GM23338 (cell line): ENCODE measurements at regions not wholly inside any gene's neighbourhood (a gene's known extent, or its start where the extent isn't known, plus 50 kb on each side); places are given as distances from the start of the nearest gene placed in this dataset.

Experiments used
- ATAC-seq: fragments of 200-7000 bp; cut with Tn5 transposase; 3 replicates; pipeline ENCODE4 v1.9.1; 2020
- DNase-seq: peaks from one replicate; pipeline ENCODE4 v3.0.0-alpha.2; 2015; ENCODE audit warnings: low spot score
- H2AFZ ChIP-seq: fragments of 200-600 bp; sonication (generic); 2 replicates; pipeline ENCODE4 v1.8.0; 2016; ENCODE audit warnings: antibody characterized with exemption, mild to moderate bottlenecking, moderate library complexity
- H3F3A ChIP-seq: fragments of 200-600 bp; sonication (generic); replicated peaks from 2 replicates; pipeline ENCODE4 v1.8.0; 2017; ENCODE audit warnings: antibody characterized with exemption, mixed run types, low read depth
- H3K27ac ChIP-seq: fragments of 200-600 bp; sonication (generic); 2 replicates; pipeline ENCODE4 v1.6.1; 2016; ENCODE audit warnings: low read depth
- H3K27me3 ChIP-seq: fragments of 200-600 bp; sonication (generic); 2 replicates; pipeline ENCODE4 v1.8.0; 2016; ENCODE audit warnings: mild to moderate bottlenecking, mixed run types, moderate library complexity; ENCODE audit not compliant: insufficient read depth
- H3K36me3 ChIP-seq: fragments of 200-600 bp; sonication (generic); 2 replicates; pipeline ENCODE4 v1.8.0; 2016; ENCODE audit warnings: mild to moderate bottlenecking; ENCODE audit not compliant: insufficient read depth
- H3K4me1 ChIP-seq: fragments of 200-600 bp; sonication (generic); 2 replicates; pipeline ENCODE4 v1.8.0; 2016; ENCODE audit warnings: mild to moderate bottlenecking, moderate library complexity; ENCODE audit not compliant: insufficient read depth
- H3K4me2 ChIP-seq: fragments of 200-600 bp; sonication (generic); 2 replicates; pipeline ENCODE4 v1.7.1; 2017; ENCODE audit warnings: mixed run types
- H3K4me3 ChIP-seq: fragments of 200-600 bp; sonication (generic); 2 replicates; pipeline ENCODE4 v1.6.1; 2016; ENCODE audit warnings: mixed run types
- H3K79me2 ChIP-seq: fragments of 200-600 bp; sonication (generic); replicated peaks from 2 replicates; pipeline ENCODE4 v1.8.0; 2017; ENCODE audit warnings: mild to moderate bottlenecking; ENCODE audit not compliant: insufficient read depth
- H3K9me2 ChIP-seq: fragments of 200-600 bp; sonication (generic); 2 replicates; pipeline ENCODE4 v1.8.0; 2017; ENCODE audit not compliant: insufficient read depth
- H4K20me1 ChIP-seq: fragments of 200-600 bp; sonication (generic); replicated peaks from 2 replicates; pipeline ENCODE4 v1.8.0; 2017; ENCODE audit warnings: mild to moderate bottlenecking; ENCODE audit not compliant: insufficient read depth
- H3K27ac Mint-ChIP-seq: 2 replicates; pipeline ENCODE4 v1.8.0; 2020; ENCODE audit warnings: inconsistent platforms, mild to moderate bottlenecking, moderate library complexity, mixed read lengths
- H3K27me3 Mint-ChIP-seq: 3 replicates; pipeline ENCODE4 v1.8.0; 2022; ENCODE audit warnings: low read depth, mild to moderate bottlenecking, moderate library complexity, mixed read lengths, inconsistent platforms; ENCODE audit not compliant: insufficient read depth, poor library complexity
- H3K36me3 Mint-ChIP-seq: 3 replicates; pipeline ENCODE4 v1.8.0; 2021; ENCODE audit warnings: low read depth, mild to moderate bottlenecking, inconsistent platforms, moderate library complexity, mixed read lengths
- H3K4me1 Mint-ChIP-seq: 3 replicates; pipeline ENCODE4 v1.8.0; 2020; ENCODE audit warnings: mild to moderate bottlenecking, inconsistent platforms, mixed read lengths
- H3K4me3 Mint-ChIP-seq: 3 replicates; pipeline ENCODE4 v1.8.0; 2021; ENCODE audit warnings: moderate library complexity, mild to moderate bottlenecking, inconsistent platforms, mixed read lengths
- H3K9me3 Mint-ChIP-seq: 3 replicates; pipeline ENCODE4 v1.8.0; 2020; ENCODE audit warnings: moderate library complexity, mild to moderate bottlenecking, inconsistent platforms, mixed read lengths
- CREB1 ChIP-seq: fragments of 250-450 bp; sonication (Bioruptor Pico); IDR thresholded peaks from 2 replicates; pipeline ENCODE4 v1.5.0; 2020; ENCODE audit warnings: low read depth, mild to moderate bottlenecking, moderate library complexity
- ETS1 ChIP-seq: IDR thresholded peaks from 2 replicates; pipeline ENCODE4 v1.6.1; 2016; ENCODE audit warnings: antibody characterized with exemption
- EZH2 ChIP-seq: fragments of 200-600 bp; sonication (generic); IDR thresholded peaks from one replicate; pipeline ENCODE4 v1.8.0; 2017; ENCODE audit warnings: antibody characterized with exemption, mild to moderate bottlenecking, low read depth; ENCODE audit not compliant: unreplicated experiment
- EZH2phosphoT487 ChIP-seq: fragments of 200-600 bp; sonication (generic); IDR thresholded peaks from one replicate; pipeline ENCODE4 v1.8.1; 2018; ENCODE audit warnings: antibody characterized with exemption; ENCODE audit not compliant: unreplicated experiment
- JUNB ChIP-seq: IDR thresholded peaks from one replicate; pipeline ENCODE4 v1.6.1; 2016; ENCODE audit warnings: antibody characterized with exemption; ENCODE audit not compliant: unreplicated experiment
- NANOG ChIP-seq: IDR thresholded peaks from 2 replicates; pipeline ENCODE4 v1.6.1; 2016; ENCODE audit warnings: antibody characterized with exemption, borderline replicate concordance
- POLR2AphosphoS5 ChIP-seq: IDR thresholded peaks from 2 replicates; pipeline ENCODE4 v1.6.1; 2016; ENCODE audit warnings: antibody characterized with exemption, low read depth
- REST ChIP-seq: IDR thresholded peaks from one replicate; pipeline ENCODE4 v1.6.1; 2018; ENCODE audit warnings: antibody characterized with exemption; ENCODE audit not compliant: unreplicated experiment
- STAT1 ChIP-seq: IDR thresholded peaks from one replicate; pipeline ENCODE4 v1.6.1; 2016; ENCODE audit warnings: antibody characterized with exemption; ENCODE audit not compliant: unreplicated experiment
- ZNF114 ChIP-seq: fragments of 250-450 bp; sonication (Bioruptor Pico); IDR thresholded peaks from 2 replicates; pipeline ENCODE4 v1.5.0; 2020; ENCODE audit warnings: mild to moderate bottlenecking, moderate library complexity
- ZNF331 ChIP-seq: fragments of 250-450 bp; sonication (Bioruptor Pico); IDR thresholded peaks from 2 replicates; pipeline ENCODE4 v1.5.0; 2020; ENCODE audit warnings: low read depth, mild to moderate bottlenecking, moderate library complexity
- ZNF462 ChIP-seq: fragments of 250-450 bp; sonication (Bioruptor Pico); IDR thresholded peaks from 2 replicates; pipeline ENCODE4 v1.5.0; 2020; ENCODE audit warnings: mild to moderate bottlenecking, moderate library complexity
- TF ChIP-seq, protein P1 (sequence below), 2 experiments: fragments of 200-600 bp in 1 of 2; sonication (generic) in 1 of 2; conservative IDR thresholded peaks; 2 replicates each; pipeline versions ENCODE4 v1.5.1 to v1.6.1; 2016 to 2017; ENCODE audit warnings: antibody characterized with exemption in 2 of 2, low read depth in 2 of 2, mild to moderate bottlenecking in 2 of 2, moderate library complexity in 1 of 2

DNA sequence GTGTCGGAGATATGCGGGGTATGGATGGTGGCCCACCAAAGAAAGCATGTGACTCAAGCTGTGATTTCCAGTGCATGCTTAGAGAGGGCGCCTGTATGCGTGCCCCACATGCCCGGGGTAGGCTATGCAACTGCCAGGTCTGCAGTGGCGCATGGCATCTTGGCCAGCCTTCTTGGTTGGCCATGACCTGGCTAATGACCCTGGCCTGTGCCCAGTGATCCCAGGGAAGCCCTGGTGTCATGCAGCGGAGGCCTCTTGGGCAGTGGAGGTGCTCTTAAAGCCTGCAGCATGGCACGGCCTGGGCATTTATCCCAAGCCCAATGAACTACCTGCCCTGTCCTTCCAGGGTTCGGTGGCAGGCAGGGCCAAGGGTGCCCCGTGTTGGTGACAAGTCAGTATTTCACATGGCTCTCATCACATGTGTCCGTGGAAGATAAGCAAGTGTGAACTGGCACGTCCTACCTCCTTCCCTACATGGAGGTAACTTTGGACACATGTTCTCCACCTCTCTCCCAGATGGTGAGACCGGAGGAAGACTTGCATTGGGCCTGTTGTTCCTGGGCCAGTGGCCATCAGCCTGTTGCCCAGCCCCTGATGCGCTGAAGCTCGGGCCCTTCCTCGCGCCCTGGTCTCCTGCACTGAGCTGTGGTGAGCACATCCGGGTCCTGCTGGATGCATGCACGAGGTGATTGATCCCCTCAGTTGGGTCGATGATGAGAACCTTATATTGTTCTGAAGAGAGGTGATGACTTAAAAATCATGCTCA is 192.0 kb downstream of the UBE3A start:
- Mint-ChIP-seq H3K4me1 (no peaks in the 10 kb centered on the region), H3K9me3 (peaks cover 82% of the 10 kb centered on the region), H3K27ac (no peak overlapping the region), H3K36me3 (peaks cover 11% of the 10 kb centered on the region; the same call in 2 of the 3 replicates), H3K27me3 (peaks cover 4% of the 10 kb centered on the region), H3K4me3 (no peak overlapping the region)
- no peak overlapping the region for H2AFZ ChIP-seq
- DNase-seq (no peak), ATAC-seq (no peak)
- no peaks in the 10 kb centered on the region for H3K36me3 ChIP-seq
- H3F3A ChIP-seq: no peaks in the 10 kb centered on the region
- H3K79me2 ChIP-seq: no peaks in the 10 kb centered on the region
- H3K4me3 ChIP-seq: no peak overlapping the region
- H3K4me2 ChIP-seq: no peak overlapping the region
- H4K20me1 ChIP-seq: no peaks in the 10 kb centered on the region
- H3K9me2 ChIP-seq: no peaks in the 10 kb centered on the region
- H3K27me3 ChIP-seq: no peaks in the 10 kb centered on the region
- H3K4me1 ChIP-seq: no peaks in the 10 kb centered on the region
- no peak overlapping the region for H3K27ac ChIP-seq
- TF ChIP-seq STAT1 (no peak), ZNF114 (CRISPR knock-in tag) (no peak), ZNF331 (CRISPR knock-in tag) (no peak), ETS1 (no peak), EZH2phosphoT487 (no peak), NANOG (no peak), CREB1 (CRISPR knock-in tag) (no peak), ZNF462 (no peak), EZH2 (no peak), POLR2AphosphoS5 (no peak), REST (no peak), JUNB (no peak)
- TF ChIP-seq, protein P1, sequence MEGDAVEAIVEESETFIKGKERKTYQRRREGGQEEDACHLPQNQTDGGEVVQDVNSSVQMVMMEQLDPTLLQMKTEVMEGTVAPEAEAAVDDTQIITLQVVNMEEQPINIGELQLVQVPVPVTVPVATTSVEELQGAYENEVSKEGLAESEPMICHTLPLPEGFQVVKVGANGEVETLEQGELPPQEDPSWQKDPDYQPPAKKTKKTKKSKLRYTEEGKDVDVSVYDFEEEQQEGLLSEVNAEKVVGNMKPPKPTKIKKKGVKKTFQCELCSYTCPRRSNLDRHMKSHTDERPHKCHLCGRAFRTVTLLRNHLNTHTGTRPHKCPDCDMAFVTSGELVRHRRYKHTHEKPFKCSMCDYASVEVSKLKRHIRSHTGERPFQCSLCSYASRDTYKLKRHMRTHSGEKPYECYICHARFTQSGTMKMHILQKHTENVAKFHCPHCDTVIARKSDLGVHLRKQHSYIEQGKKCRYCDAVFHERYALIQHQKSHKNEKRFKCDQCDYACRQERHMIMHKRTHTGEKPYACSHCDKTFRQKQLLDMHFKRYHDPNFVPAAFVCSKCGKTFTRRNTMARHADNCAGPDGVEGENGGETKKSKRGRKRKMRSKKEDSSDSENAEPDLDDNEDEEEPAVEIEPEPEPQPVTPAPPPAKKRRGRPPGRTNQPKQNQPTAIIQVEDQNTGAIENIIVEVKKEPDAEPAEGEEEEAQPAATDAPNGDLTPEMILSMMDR (conservative IDR thresholded peaks at IDR 0.05; ENCODE audit: low read depth in 2 of 2): no peak
